ENCODE measurements at regions not wholly inside any gene's neighbourhood (a gene's known extent, or its start where the extent isn't known, plus 50 kb on each side); places are given as distances from the start of the nearest gene placed in this dataset.

- TF ChIP-seq ZSCAN23 (tag by site-specific recombination; IDR thresholded peaks at IDR 0.05) (no peak), CTCF (tag by site-specific recombination; IDR thresholded peaks at IDR 0.05) (peak; percentile 67), GLI2 (tag by site-specific recombination; IDR thresholded peaks at IDR 0.05; ENCODE audit: borderline replicate concordance, low read depth) (no peak), GLIS2 (tag by site-specific recombination; IDR thresholded peaks at IDR 0.05) (no peak), ZNF398 (tag by site-specific recombination; IDR thresholded peaks at IDR 0.05) (no peak)
- TF ChIP-seq, protein P1, sequence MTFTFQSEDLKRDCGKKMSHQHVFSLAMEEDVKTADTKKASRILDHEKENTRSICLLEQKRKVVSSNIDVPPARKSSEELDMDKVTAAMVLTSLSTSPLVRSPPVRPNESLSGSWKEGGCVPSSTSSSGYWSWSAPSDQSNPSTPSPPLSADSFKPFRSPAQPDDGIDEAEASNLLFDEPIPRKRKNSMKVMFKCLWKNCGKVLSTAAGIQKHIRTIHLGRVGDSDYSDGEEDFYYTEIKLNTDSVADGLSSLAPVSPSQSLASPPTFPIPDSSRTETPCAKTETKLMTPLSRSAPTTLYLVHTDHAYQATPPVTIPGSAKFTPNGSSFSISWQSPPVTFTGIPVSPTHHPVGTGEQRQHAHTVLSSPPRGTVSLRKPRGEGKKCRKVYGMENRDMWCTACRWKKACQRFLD (tag by site-specific recombination; IDR thresholded peaks at IDR 0.05), result no peak
These were observed 53.8 kb upstream of the MROH9 start for GRCh38 chr1:170881268-170882265.

Data from HEK293 (cell line).